ENCODE measurements at regions not wholly inside any gene's neighbourhood (a gene's known extent, or its start where the extent isn't known, plus 50 kb on each side); places are given as distances from the start of the nearest gene placed in this dataset.

- TF ChIP-seq BHLHE40 (IDR thresholded peaks at IDR 0.05; ENCODE audit: low read depth, low read length) (no peak), CTCF (conservative IDR thresholded peaks at IDR 0.05; ENCODE audit: low read depth, low read length) (no peak), CHD1 (IDR thresholded peaks at IDR 0.05; ENCODE audit: low read depth, low read length) (no peak)
These were observed 96.7 kb upstream of the PLEKHA5 start for GRCh38 chr12:19032826-19033225.

Data from IMR-90 (cell line).